Bone marrow (tissue), 2 donors: ENCODE measurements at regions not wholly inside any gene's neighbourhood (a gene's known extent, or its start where the extent isn't known, plus 50 kb on each side); places are given as distances from the start of the nearest gene placed in this dataset.
A peak's percentile ranks its signal among the peaks of the same experiment; 100 is the strongest.

Experiments
- DNase-seq, 2 donors: peaks; one replicate each; lab custom pipeline; 2025; lab: John Stamatoyannopoulos, UW

- DNase-seq: no peak
Measured at GRCh38 chr10:124346831-124347230, 71.9 kb downstream of the OAT start.

- no peak for DNase-seq
Measured at GRCh38 chr10:124345521-124345920, 73.2 kb downstream of the OAT start.

DNA sequence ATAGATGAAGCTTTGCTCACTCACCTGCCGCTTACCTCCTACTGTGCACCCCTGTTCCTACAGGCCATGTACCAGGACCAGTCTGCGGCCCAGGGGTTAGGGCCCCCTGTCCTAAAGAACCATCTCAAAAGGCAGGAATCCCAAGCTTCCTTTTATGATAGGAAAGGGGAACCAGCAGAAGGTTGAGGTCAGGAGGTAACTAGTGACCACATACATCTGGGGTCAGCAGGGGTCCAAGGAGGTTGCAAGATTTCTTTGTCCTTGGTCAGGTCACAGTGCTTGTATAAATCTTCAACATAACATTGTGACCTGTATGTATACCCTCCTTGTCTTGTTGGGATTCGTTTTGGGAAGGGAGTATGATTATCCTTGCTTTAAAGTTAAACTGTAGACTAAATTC lies 73.8 kb downstream of the OAT start:
- no peak for DNase-seq

GRCh38 chr10:124344266-124344590 lies 74.5 kb downstream of the OAT start:
- no peak for DNase-seq

DNA sequence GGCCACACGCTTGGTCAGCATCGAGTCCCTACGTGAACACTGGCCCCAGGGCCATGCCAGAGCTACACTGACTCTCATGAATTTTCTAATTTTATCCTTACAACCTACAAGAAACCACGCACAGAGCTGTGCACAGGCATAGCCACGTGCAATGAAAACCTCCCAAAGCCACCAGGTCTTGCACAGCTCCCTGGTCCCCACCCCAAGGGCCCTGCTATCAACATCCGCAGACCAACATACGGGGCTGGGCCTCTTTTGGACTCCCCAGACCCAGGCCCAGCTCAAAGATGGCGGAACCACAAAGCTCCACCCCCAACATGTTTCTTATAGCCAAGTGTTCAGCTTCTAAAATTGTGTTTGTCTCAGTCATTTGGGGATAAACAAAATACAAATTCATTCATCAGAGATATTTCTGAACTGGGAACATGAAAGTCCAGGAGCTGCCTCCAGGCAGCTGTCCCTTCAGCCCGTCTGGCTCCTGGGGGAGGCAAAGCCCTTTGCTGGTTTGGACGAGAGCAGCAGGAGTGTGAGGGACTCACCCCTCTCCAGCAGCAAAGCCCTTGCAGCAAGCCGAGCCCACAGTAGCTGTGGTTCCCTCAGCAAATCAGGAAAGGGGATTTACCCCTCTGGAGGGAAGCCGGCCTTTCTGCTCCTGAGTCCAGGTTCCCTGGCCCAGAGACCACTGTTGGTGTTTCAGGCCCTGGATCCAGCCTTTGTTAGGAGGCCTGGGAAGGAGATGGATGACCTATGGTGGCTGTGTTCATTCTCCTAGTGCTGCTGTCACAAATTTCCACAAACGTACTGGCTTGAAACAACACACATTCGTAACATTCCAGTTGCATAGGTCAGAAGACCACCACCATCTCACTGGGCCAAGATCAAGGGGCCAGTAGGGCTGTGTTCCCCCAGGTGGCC lies 75.1 kb downstream of the OAT start:
- no peak for DNase-seq

DNA sequence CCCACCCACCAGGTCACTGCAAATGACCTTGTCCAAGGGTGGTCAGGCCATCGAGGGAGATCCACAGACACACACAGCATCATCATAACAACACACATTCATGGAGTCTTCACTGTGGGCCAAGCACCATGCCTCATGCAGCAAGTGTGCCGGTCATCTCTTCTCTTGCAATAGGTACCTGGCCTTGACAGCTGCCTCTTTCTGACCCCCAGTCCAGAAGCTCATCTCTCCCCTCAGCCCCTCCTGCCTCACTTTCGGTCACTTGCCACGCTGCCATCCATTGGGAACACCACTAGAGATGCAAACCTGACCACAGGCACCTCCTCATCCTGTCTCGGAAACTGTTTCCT lies 75.9 kb downstream of the OAT start:
- no peak for DNase-seq

DNA sequence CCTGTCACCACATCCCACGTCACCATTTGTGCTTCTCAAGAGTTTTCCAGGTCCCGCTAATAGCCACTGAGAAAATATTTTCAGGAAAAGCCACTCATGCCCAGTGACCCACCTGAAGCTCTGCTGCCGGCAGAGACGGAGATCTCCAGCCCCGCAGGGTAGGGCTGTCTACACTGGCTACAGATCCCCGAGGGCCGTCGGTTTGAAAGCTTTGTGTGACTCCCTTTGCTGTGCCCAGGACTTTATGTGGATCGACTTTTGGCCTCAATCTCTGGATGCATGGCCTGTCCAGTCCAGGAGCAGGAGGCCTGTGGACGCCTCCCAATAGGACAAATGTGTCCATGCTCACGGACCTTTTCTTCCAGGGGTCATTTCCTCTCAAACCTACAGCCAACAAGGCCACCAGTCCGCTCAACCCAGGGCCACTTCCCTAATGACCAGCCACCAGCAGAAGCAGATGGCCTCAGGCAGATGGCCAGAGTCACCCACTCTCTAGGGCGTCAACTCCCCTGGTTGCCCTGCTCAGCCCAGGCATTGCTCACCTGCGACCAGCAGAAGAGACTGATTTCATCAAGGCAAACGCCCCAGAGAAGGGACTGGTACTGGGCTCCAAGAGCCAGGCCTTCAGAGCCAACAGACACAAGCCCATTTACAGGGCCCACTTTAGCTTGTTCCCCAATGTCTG lies 76.4 kb downstream of the OAT start:
- DNase-seq: no peak

GRCh38 chr10:124341768-124342135 lies 77.0 kb downstream of the OAT start:
- peak in 1 of 2 donors; percentile 76 for DNase-seq

DNA sequence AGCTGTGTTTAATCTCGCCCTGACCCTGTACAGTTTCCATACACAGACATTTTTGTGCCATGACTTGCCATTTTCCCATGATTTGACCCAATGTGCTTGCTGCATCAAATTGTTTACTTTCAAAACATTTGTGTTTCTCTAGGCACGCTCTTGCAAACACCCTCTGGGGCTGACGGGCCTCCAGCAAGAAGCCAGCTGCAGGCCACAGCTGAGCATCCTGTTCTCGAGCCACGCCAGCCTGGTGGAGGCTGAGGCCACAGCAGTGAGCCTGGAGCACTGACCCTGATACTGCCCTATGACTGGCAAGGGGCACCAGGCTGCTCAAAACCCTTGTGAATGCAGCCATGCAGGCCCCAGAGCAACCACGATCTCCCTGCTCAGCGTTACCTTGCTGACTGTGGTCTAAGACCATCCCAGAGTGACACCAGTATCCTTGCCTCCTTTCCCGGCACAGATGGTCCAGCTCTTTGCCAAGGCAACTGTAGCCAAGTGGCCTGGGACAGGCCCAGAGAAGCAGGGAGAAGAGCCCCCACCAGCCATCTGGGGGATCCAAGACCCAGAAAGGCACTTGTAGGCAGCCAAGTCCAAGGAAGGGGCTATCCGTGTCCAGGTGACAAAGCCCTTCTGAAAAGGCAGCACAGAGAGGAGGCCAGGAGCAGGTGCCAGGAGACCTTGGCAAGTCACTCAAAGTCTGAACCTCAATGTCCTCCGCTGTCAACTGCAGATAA lies 78.5 kb downstream of the OAT start:
- no peak for DNase-seq

DNA sequence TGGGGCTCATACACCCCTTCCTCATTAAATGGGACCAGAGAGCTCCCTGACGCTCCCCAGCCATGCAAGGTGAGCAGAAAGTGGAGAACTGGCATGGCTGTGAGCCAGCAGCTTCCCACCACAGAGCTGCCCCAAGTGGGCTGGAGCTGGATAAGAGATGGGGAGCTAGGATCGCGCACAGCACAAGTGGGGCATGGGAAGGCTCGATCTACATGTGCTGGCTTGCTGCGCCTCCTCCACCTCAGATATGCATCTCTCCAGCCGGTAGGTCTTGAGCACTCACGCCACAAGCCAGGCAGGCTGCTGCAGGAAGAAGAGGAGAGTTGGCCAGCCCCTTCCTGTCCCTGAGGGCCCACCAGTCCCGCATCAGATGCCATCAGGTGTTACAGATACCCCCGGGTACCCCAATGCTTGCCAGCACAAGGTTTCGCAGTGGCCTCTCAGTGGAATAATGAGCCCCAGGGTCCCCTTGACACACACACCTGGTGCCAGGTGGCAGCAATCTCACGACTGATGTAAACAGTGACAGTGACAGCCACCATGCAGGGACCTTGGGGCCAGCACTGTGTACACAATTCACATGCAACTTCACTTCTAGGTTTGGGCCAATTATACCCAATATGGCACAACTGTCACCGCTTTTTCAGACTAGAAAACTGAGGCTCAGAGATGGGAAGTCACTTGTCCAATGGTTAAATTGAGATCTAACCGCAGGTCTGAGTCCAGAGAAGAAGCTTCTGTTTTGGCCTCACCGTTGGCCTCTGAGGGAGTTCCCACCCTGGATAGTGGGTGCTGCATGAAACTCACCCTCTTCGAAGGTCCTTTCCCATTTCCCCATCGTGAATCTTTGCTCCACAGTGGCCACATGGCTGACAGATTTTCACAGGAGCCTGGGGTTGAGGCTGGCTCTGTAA lies 79.3 kb downstream of the OAT start:
- DNase-seq: no peak

DNA sequence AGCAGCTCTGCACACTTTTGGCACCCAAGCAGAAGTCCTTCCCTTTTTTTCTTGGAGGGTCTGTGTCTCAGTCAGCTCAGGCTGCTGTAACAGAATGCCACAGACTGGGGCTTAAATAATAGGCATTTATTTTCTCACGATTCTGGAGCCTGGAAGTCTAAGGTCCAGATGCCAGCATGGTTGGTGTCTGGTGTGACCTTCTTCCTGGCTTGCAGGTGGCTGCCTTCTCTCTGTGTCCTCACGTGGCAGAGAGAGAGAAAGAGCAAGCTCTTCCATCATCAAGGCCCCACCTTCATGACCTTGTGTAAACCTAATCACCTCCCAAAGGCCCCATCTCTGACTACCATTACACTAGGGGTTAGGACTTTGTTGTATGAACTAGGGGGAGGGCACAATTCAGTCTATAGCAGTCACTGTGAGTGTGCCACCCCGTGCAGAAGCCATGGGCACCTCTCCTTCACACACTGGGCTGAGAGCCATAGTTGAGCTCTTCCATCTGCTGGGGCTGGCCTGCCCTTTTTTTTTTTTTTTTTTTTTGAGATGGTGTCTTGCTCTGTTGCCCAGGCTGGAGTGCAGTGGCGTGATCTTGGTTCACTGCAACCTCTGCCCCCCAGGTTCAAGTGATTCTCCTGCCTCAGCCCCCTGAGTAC lies 80.3 kb downstream of the OAT start:
- DNase-seq: no peak

DNA sequence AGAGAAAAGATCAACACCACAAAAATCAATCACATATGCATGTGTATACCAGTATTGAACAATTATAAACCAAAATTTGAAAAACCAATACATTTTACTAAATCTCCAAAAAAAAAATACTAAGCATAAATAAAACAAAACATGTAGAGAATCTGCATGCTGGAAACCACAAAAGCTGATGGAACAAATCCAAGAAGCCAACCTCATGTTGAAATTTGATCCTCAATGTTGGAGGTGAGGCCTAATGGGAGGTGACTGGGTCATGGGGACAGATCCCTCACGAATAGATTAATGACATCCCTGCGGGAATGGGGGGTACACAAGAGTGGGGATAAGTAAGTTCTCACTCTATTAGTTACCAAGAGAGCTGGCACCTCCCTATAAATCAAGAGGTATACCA lies 82.5 kb downstream of the OAT start:
- DNase-seq: no peak

GRCh38 chr10:124333931-124334330 lies 84.8 kb downstream of the OAT start:
- DNase-seq: no peak

DNA sequence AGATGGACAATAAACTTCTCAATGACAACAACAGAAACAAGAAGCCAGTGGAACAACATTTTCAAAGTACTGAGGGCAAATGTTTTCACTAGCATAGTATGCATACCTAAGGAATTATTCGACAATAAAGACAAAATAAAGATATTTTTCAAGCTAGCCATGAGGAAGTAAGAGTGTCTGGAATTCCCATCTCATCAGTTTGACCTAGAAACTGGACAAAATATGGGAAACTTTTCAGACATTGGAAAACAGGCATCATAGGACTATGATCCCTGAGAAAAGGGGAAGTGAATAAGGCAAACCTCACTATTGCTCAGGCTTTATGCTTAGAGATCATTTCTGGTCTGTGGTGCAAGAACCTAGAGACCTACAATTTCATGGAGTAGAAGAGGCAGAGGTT lies 86.3 kb downstream of the OAT start:
- DNase-seq: no peak

- DNase-seq: no peak
Measured at GRCh38 chr10:124329941-124330340, 88.8 kb downstream of the OAT start.

GRCh38 chr10:124329362-124329761 lies 89.4 kb downstream of the OAT start:
- no peak for DNase-seq

DNA sequence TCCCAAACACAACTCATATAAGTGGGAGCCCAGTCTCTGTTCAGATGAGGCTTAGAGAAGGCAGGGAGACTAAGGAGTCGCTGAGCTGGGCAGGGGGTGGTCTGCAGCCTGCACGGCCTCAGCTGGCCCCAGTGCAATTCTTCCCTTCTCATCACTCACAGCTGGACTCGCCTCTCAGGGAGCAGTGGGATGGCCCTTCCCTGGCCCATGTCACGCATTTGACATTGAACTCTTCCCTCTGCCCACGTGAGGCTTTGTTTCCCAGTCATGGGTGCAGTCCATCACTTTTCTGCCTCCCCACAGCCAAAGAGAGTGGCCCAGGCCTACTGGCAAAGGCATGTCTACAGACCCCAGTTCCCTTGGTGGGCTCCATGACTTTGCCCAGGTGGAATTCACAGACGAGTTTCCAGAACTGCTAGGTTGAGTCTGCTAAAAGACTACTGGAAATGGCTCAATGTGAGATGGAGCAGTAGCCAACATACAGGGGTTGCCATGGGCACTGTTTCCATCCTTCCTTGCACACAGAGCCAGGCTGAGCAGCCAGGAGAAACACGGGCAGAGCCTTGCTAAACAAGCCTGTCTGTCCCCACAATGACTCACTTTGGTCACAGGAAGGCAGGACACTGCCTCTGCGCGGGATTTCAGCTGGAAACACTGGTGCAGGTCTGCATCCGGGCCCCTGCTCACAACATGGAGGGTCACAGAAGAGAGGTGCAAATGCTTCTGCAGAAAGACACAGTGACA lies 90.1 kb downstream of the OAT start:
- DNase-seq: no peak

GRCh38 chr10:124325998-124326636 lies 92.6 kb downstream of the OAT start:
- no peak for DNase-seq

DNA sequence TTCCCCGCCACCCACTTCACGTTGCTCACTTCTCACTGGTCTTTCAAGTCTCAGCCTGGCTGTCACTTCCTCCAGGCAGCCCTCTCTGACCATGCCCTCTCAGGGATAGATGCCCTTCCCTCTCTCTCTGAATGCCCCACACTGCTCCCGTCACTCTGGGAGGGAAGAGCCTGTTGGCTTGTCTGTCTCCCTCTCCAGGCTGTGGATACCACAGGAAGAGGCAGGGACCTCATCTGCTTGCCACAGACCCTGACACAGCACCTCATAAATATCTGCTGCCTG lies 93.1 kb downstream of the OAT start:
- DNase-seq: no peak

DNA sequence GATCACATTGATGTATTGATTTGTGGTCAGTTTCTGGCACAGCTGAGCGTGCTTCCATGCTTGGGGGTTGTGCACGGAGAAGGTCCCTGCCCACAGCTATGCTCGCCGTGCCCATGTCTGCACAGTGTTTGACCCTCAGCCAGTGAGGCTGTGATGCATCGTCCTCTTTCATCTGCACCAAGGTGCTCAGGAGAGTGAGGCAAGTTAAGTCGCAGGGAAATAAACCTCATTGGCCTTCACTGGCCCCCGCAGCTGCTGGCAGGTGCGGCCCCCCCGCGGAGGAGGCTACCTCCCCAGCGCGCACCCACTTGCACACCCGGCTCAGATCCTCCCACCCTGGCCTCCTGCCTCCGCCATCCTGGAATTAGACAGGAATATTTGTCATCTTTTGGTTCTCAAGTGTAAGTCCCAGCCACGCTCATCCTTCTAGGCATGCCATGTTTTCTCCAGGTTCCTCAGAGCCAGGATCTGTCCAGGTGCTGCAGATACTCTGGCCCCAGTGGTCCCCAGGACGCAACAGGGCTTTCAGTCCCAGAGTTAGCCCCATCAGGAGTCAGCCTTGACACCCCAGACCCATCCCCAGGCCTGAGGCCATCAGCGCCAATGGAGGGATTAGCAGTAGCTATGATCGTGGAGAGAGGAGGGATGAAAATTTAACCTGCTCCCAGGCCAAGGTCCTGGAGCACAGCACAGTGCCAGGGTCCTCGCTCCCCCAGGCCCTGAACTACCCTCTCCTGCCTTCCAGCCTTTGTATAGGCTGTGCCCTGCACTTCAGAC lies 93.7 kb downstream of the OAT start:
- DNase-seq: no peak
